ENCODE measurements at regions not wholly inside any gene's neighbourhood (a gene's known extent, or its start where the extent isn't known, plus 50 kb on each side); places are given as distances from the start of the nearest gene placed in this dataset.

DNA sequence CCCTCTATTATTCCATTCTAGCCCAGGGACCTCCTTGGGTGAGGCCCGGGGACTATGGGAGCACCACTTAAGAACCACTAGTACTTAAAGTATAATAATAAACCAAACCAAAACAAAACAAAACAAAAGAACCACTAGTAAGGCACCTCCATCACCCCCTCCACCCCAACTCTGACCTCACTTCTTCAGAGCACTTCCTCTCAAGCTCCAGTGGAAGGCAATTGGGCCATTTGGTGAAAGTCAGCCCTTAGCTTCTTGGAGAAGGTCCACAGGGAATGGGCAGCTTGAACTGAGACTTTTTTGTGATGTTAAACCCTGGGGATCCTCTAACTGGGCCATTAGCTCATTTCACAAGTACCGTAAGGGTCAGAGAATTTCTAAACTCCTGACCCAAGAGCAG lies 237.3 kb downstream of the RHOU start (continued):
- TF ChIP-seq SRSF9 (IDR thresholded peaks at IDR 0.05; ENCODE audit: borderline replicate concordance, insufficient read depth, low read depth, low read length, poor library complexity, severe bottlenecking) (no peak), SIN3A (IDR thresholded peaks at IDR 0.05; ENCODE audit: borderline replicate concordance, low read depth, low read length) (no peak), ZNF274 (CRISPR knock-in tag; IDR thresholded peaks at IDR 0.05) (no peak), ZFYVE20 (CRISPR knock-in tag; IDR thresholded peaks at IDR 0.05; ENCODE audit: borderline replicate concordance, low read depth) (no peak)

GRCh38 chr1:228974273-228974672 lies 239.0 kb downstream of the RHOU start:
- Histone ChIP-seq H4K20me1 (ENCODE audit: insufficient read depth, low read length) (no peaks in the 10 kb centered on the region), H3K9ac (ENCODE audit: insufficient read depth, low read depth, low read length) (no peak overlapping the region), H3K4me3 (replicated peaks in 1 of 3; ENCODE audit: insufficient read depth in 1 of 3, low read depth in 2 of 3, low read length in 3 of 3) (no peak overlapping the region), H3K4me2 (ENCODE audit: low read depth, low read length) (no peak overlapping the region), H3K36me3 (replicated peaks in 1 of 2; ENCODE audit: control insufficient read depth in 1 of 2, insufficient read depth in 2 of 2, low read length in 2 of 2) (no peaks in the 10 kb centered on the region), H3K9me3 (ENCODE audit: low read length) (no peaks in the 10 kb centered on the region), H2AFZ (ENCODE audit: low read length) (no peak overlapping the region), H3K27me3 (ENCODE audit: control insufficient read depth in 1 of 2, insufficient read depth in 2 of 2, low read length in 2 of 2) (0 out of 5 replicates have a peak, but pooled peaks cover 0 to 6% of the 10 kb centered on the region in 2 experiments), H3K79me2 (ENCODE audit: insufficient read depth, low read length) (no peaks in the 10 kb centered on the region), H3K4me1 (ENCODE audit: insufficient read depth, low read length) (peaks cover 42% of the 10 kb centered on the region), H3K27ac (ENCODE audit: extremely low read length, insufficient read depth, low read length) (no peak overlapping the region)
- 77% methylated on average over 6 of the region's 7 CpGs for WGBS (ENCODE audit: low lambda C conversion rate)
- DNase-seq (ENCODE audit: low spot score) (no peak), ATAC-seq (no peak), FAIRE-seq (no peak)
- POLR2A ChIA-PET: interaction anchor here (0.8 to 1.8 kb wide), 2 partner anchors 10 to 58 kb away, joined by 3 to 11 read pairs; no protein-coding TSS in a partner anchor
- BruUV-seq (replicated peaks): no TSS peak
- in situ Hi-C loops (cut with HindIII; ENCODE audit: extremely low pct_ligation_motif_present, low pct_unique_long_range_greater_than_20kb) (no loop called here), intact Hi-C loops (cut with micrococcal nuclease; ENCODE audit: unreplicated experiment) (no loop called here)
- CTCF ChIA-PET (ENCODE audit: low intra/inter-chr PET ratio, low total read pairs): no interaction called here
- TF ChIP-seq NR3C1 (CRISPR knock-in tag; IDR thresholded peaks at IDR 0.05): no peak
- no peak for TF ChIP-seq CREB1 (IDR thresholded peaks at IDR 0.05)
- TF ChIP-seq CREB1 (CRISPR knock-in tag; IDR thresholded peaks at IDR 0.05): no peak
- TF ChIP-seq RXRA (CRISPR knock-in tag; IDR thresholded peaks at IDR 0.05): no peak
- no peak for TF ChIP-seq CSRNP2 (CRISPR knock-in tag; conservative IDR thresholded peaks at IDR 0.05; ENCODE audit: low read depth)
- no peak for TF ChIP-seq THAP8 (CRISPR knock-in tag; IDR thresholded peaks at IDR 0.05; ENCODE audit: borderline replicate concordance)
- no peak for TF ChIP-seq ZNF484 (CRISPR knock-in tag; IDR thresholded peaks at IDR 0.05; ENCODE audit: borderline replicate concordance, low read depth)
- TF ChIP-seq ZNF609 (CRISPR knock-in tag; IDR thresholded peaks at IDR 0.05; ENCODE audit: borderline replicate concordance): no peak
- no peak for TF ChIP-seq ELF1 (CRISPR knock-in tag; IDR thresholded peaks at IDR 0.05)
- no peak for TF ChIP-seq TARDBP (CRISPR knock-in tag; IDR thresholded peaks at IDR 0.05)
- TF ChIP-seq, protein P1, sequence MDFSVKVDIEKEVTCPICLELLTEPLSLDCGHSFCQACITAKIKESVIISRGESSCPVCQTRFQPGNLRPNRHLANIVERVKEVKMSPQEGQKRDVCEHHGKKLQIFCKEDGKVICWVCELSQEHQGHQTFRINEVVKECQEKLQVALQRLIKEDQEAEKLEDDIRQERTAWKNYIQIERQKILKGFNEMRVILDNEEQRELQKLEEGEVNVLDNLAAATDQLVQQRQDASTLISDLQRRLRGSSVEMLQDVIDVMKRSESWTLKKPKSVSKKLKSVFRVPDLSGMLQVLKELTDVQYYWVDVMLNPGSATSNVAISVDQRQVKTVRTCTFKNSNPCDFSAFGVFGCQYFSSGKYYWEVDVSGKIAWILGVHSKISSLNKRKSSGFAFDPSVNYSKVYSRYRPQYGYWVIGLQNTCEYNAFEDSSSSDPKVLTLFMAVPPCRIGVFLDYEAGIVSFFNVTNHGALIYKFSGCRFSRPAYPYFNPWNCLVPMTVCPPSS (IDR thresholded peaks at IDR 0.05): no peak
- no peak for TF ChIP-seq ZNF644 (CRISPR knock-in tag; IDR thresholded peaks at IDR 0.05; ENCODE audit: low read depth)
- no peak for TF ChIP-seq ZNF354B (CRISPR knock-in tag; IDR thresholded peaks at IDR 0.05)

Data from HepG2 (cell line).